Heart left ventricle (tissue), 16 donors: ENCODE measurements at regions not wholly inside any gene's neighbourhood (a gene's known extent, or its start where the extent isn't known, plus 50 kb on each side); places are given as distances from the start of the nearest gene placed in this dataset.
"Not testable (repeated sequence)": the region's sequence is repeated elsewhere in the genome, so short reads cannot be mapped to it uniquely, and the experiment has no call there.

ENCODE experiments used
- ATAC-seq, 4 donors: fragments of 200-7000 bp; cut with Tn5 transposase; one replicate each; pipeline ENCODE4 v1.9.1; 2020 to 2022; ENCODE audit warnings: moderate library complexity in 4 of 4, mild to moderate bottlenecking in 3 of 4, moderate number of reproducible peaks in 1 of 4
- DNase-seq, 5 donors: peaks; one replicate each; pipeline ENCODE4 v3.0.0-alpha.2; 2020
- H3K27ac ChIP-seq, 12 donors: fragments of 200-600 bp; sonication (generic) in 4 of 12; one replicate each; pipeline versions ENCODE4 v1.5.0 to v1.8.0; 2016 to 2022; ENCODE audit warnings: mild to moderate bottlenecking in 2 of 12
- H3K27me3 ChIP-seq, 9 donors: fragments of 200-600 bp; sonication (generic) in 2 of 9; one replicate each; pipeline versions ENCODE4 v1.5.1 to v1.8.0; 2016 to 2022; ENCODE audit warnings: mild to moderate bottlenecking in 3 of 9
- H3K36me3 ChIP-seq, 9 donors: fragments of 200-600 bp; sonication (generic) in 2 of 9; one replicate each; pipeline versions ENCODE4 v1.5.0 to v1.8.0; 2018 to 2022; ENCODE audit warnings: mild to moderate bottlenecking in 2 of 9
- H3K4me1 ChIP-seq, 12 donors: fragments of 200-600 bp; sonication (generic) in 4 of 12; one replicate each; pipeline versions ENCODE4 v1.5.0 to v1.8.0; 2016 to 2022; ENCODE audit warnings: mild to moderate bottlenecking in 3 of 12
- H3K4me3 ChIP-seq, 12 donors: fragments of 200-600 bp; sonication (generic) in 4 of 12; one replicate each; pipeline versions ENCODE4 v1.5.0 to v1.8.0; 2017 to 2022; ENCODE audit warnings: mild to moderate bottlenecking in 9 of 12, moderate library complexity in 4 of 12
- H3K9me3 ChIP-seq, 12 donors: fragments of 200-600 bp; sonication (generic) in 4 of 12; one replicate each; pipeline versions ENCODE4 v1.5.0 to v1.8.0; 2016 to 2022; ENCODE audit warnings: mild to moderate bottlenecking in 1 of 12
- CTCF ChIP-seq, 12 donors: fragments of 200-600 bp; sonication (generic) in 4 of 12; IDR thresholded peaks; one replicate each; pipeline versions ENCODE4 v1.5.0 to v1.8.0; 2018 to 2022; ENCODE audit warnings: antibody characterized with exemption in 12 of 12, mild to moderate bottlenecking in 5 of 12
- POLR2A ChIP-seq, 2 donors: fragments of 450-650 bp; IDR thresholded peaks; one replicate each; pipeline ENCODE4 v1.6.1; 2017; ENCODE audit warnings: antibody characterized with exemption in 2 of 2, mild to moderate bottlenecking in 2 of 2, moderate library complexity in 2 of 2
- WGBS, 4 donors: extraction: QIAGEN DNeasy Blood & Tissue Kit in 2 of 4; methylation state at CpG; one replicate each; pipeline versions ENCODE4 v1.1.5 to v1.1.7; 2013 to 2018; 5-methylcytosine and 5-hydroxymethylcytosine counted together
- intact Hi-C, 10 donors: fragments of 100-400 bp; cut with DNase I; formaldehyde crosslinking; loops; one replicate each; pipeline versions ENCODE4 v1.11.1 to v1.14.2; 2022
- donor health status: ischemic (EF 13 %, LVEDD 7.1; RV severe dilation, severe dysfunction).
- donor health status: healthy with polysubstance abuse.
- donor health status: DM: no; HTN: yes; CAD: no.
- donor health status: DM: no; HTN: no; CAD: no.
- donor health status: ischemic (EF 25% LVEDD 6.9; RV normal size, moderate dysfunction).
- donor health status: ischemic (EF 25% LVEDD 5.7; RV mildly dilated, moderate dysfunction).
- donor health status: healthy.
- donor health status: DM: yes; HTN: yes; CAD: no.
- donor health status: ischemic (EF 35%, LVEDD 5.7; RV mildly dilated, moderate dysfunction).
- donor health status: nonischemic (EF 11% LVEDD 7.7; RV severe dilation, severe dysfunction).
- donor health status: DM: yes; HTN: yes; CAD: no.
- donor health status: PGD.
- donor health status: ischemic (EF 29% LVEDD 5.4; RV normal size, mild dysfunction).
- donor health status: nonischemic (EF 23%, LVEDD 6.1; RV moderate dilation, normal function).

- WGBS, 4 donors: 85 to 93% (median 88%) methylated on average over 5 of the region's 5 CpGs
- intact Hi-C loops, H3K9me3 ChIP-seq, H3K36me3 ChIP-seq, H3K4me3 ChIP-seq, DNase-seq, H3K27ac ChIP-seq, H3K4me1 ChIP-seq, ATAC-seq, H3K27me3 ChIP-seq: not testable (repeated sequence)
Measured at GRCh38 chr15:29648415-29648814, 173.9 kb downstream of the TJP1 start.

GRCh38 chr15:29645841-29646240 lies 176.4 kb downstream of the TJP1 start:
- WGBS, 4 donors: 91 to 95% (median 92%) methylated on average over 3 of the region's 3 CpGs
- intact Hi-C loops: no loop called here
- Histone ChIP-seq H3K4me3 (no peak overlapping the region), H3K36me3 (no peaks in the 10 kb centered on the region), H3K9me3 (no peaks in the 10 kb centered on the region), H3K4me1 (no peaks in the 10 kb centered on the region), H3K27ac (no peak overlapping the region), H3K27me3 (no peaks in the 10 kb centered on the region)
- ATAC-seq: no peak
- DNase-seq: no peak
- TF ChIP-seq CTCF (IDR thresholded peaks at IDR 0.05): no peak
- no peak for TF ChIP-seq POLR2A (IDR thresholded peaks at IDR 0.05)

- DNase-seq, H3K9me3 ChIP-seq, H3K4me1 ChIP-seq, H3K4me3 ChIP-seq, H3K27ac ChIP-seq, H3K27me3 ChIP-seq, intact Hi-C loops, ATAC-seq, H3K36me3 ChIP-seq: not testable (repeated sequence)
- WGBS, 4 donors: 88 to 94% (median 92%) methylated on average over 12 of the region's 12 CpGs
Measured at GRCh38 chr15:29644361-29644760, 177.9 kb downstream of the TJP1 start.

- H3K4me3 ChIP-seq: no peak overlapping the region
- H3K27me3 ChIP-seq: peaks cover 0 to 26% (median 6%) of the 10 kb centered on the region in 9 donors
- no peaks in the 10 kb centered on the region for H3K36me3 ChIP-seq
- intact Hi-C loops: no loop called here
- DNase-seq: no peak
- H3K27ac ChIP-seq: no peak overlapping the region
- WGBS, 4 donors: 66 to 77% (median 72%) methylated on average over 4 of the region's 4 CpGs
- ATAC-seq: no peak
- no peaks in the 10 kb centered on the region for H3K9me3 ChIP-seq
- TF ChIP-seq POLR2A (IDR thresholded peaks at IDR 0.05): no peak
- no peak for TF ChIP-seq CTCF (IDR thresholded peaks at IDR 0.05)
- H3K4me1 ChIP-seq: no peaks in the 10 kb centered on the region
Measured at GRCh38 chr15:29638781-29639180, 183.5 kb downstream of the TJP1 start.

GRCh38 chr15:29638011-29638410 lies 184.3 kb downstream of the TJP1 start:
- 74 to 82% (median 76%) methylated on average over 3 of the region's 3 CpGs for WGBS, 4 donors
- no peaks in the 10 kb centered on the region for H3K36me3 ChIP-seq
- TF ChIP-seq CTCF (IDR thresholded peaks at IDR 0.05): no peak
- TF ChIP-seq POLR2A (IDR thresholded peaks at IDR 0.05): no peak
- no peak overlapping the region for H3K4me3 ChIP-seq
- H3K9me3 ChIP-seq: no peaks in the 10 kb centered on the region
- no peak for ATAC-seq
- no peak for DNase-seq
- H3K27me3 ChIP-seq: peaks cover 0 to 32% (median 13%) of the 10 kb centered on the region in 9 donors
- intact Hi-C loops: no loop called here
- H3K4me1 ChIP-seq: no peaks in the 10 kb centered on the region
- no peak overlapping the region for H3K27ac ChIP-seq
